ENCODE measurements at regions not wholly inside any gene's neighbourhood (a gene's known extent, or its start where the extent isn't known, plus 50 kb on each side); places are given as distances from the start of the nearest gene placed in this dataset.

GRCh38 chr2:172179045-172179701, 76.5 kb upstream of the DLX2 start:
- TF ChIP-seq CTCF (IDR thresholded peaks at IDR 0.05) = no peak
- no peak for TF ChIP-seq EZH2 (IDR thresholded peaks at IDR 0.05)
- no peak for TF ChIP-seq EZH2phosphoT487 (IDR thresholded peaks at IDR 0.05)

Measured in neural progenitor cell (in vitro differentiated cells).